ENCODE measurements at regions not wholly inside any gene's neighbourhood (a gene's known extent, or its start where the extent isn't known, plus 50 kb on each side); places are given as distances from the start of the nearest gene placed in this dataset.

DNA sequence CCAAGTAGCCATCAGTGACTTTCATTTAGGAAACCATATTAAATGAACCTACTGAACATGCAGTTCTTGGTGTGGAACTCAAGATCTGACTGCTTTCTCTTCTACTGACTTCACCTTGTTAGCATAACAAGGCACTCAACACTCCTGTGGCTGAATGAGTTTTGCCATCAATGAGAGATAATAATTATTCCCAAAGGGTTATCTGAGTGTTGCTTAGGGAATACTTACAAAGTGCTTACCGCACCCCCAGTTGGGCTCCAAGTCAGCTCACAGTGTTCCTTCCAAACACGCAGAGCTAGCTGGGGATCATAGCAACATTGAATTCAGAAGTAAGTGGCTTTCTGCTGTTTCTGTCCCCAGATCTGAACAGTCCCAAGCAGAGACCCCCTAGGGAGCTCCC lies 182.9 kb downstream of the SREK1 start:
- no peaks in the 10 kb centered on the region for H3K27me3 Mint-ChIP-seq
- H3K9me3 Mint-ChIP-seq = no peaks in the 10 kb centered on the region
- no peaks in the 10 kb centered on the region for H3K27me3 ChIP-seq (replicated peaks in 1 of 2; ENCODE audit: control insufficient read depth in 2 of 2, extremely low read depth in 1 of 2, insufficient read depth in 2 of 2, low read length in 1 of 2)
- no peak overlapping the region for H3K4me3 Mint-ChIP-seq
- H3K4me3 ChIP-seq (ENCODE audit: control insufficient read depth in 1 of 2, extremely low read depth in 1 of 2, low read length in 1 of 2) = no peak overlapping the region
- no peak overlapping the region for H3K27ac Mint-ChIP-seq
- no peaks in the 10 kb centered on the region for H3K36me3 Mint-ChIP-seq
- H3K4me1 Mint-ChIP-seq = no peaks in the 10 kb centered on the region
- ATAC-seq (replicated peaks in 1 of 4) (no peak), DNase-seq (no peak)
- POLR2A ChIA-PET = no interaction called here
- H3K9me3 ChIP-seq = no peaks in the 10 kb centered on the region
- CTCF ChIA-PET = no interaction called here
- no CpG with 5 or more reads among the region's 2 CpGs for WGBS (ENCODE audit: insufficient coverage)
- no peaks in the 10 kb centered on the region for H3K4me1 ChIP-seq (ENCODE audit: control insufficient read depth in 1 of 2, extremely low read depth in 1 of 2, insufficient read depth in 2 of 2, low read length in 2 of 2)
- no peaks in the 10 kb centered on the region for H3K36me3 ChIP-seq (ENCODE audit: control insufficient read depth in 2 of 2, extremely low read depth in 1 of 2, insufficient read depth in 1 of 2, low read length in 1 of 2)
- no peak overlapping the region for H3K27ac ChIP-seq (ENCODE audit: low read length)

DNA sequence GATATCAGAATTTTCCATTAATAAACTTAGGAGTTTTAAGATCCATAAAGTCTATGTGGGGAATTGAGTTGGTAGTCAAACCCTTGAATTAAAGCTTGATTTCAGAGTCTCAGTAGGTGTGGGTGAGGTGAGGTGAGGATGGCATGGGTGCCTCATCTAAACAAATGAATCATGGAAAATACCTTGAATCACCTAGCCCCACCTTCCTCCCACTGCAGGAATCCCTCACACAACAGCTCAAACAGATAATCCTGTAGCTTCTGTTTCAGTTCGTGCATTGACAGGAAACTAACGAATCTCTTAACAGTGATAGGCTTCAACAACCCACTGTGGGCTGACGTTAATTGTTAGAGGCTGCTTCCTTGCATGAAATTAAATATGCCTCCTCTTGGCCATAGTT lies 185.0 kb downstream of the SREK1 start:
- H3K27ac ChIP-seq (ENCODE audit: low read length) = no peak overlapping the region
- CTCF ChIA-PET = interaction anchor here in 1 of 2 donors (0.6 to 0.9 kb wide), 2 partner anchors 23 to 319 kb away, joined by 4 read pairs; no protein-coding TSS in a partner anchor
- 60% methylated on average over 2 of the region's 3 CpGs for WGBS (ENCODE audit: insufficient coverage)
- Mint-ChIP-seq H3K36me3 (no peaks in the 10 kb centered on the region), H3K4me1 (no peaks in the 10 kb centered on the region), H3K27ac (no peak overlapping the region), H3K9me3 (no peaks in the 10 kb centered on the region), H3K4me3 (no peak overlapping the region), H3K27me3 (no peaks in the 10 kb centered on the region)
- no peaks in the 10 kb centered on the region for H3K4me1 ChIP-seq (ENCODE audit: control insufficient read depth in 1 of 2, extremely low read depth in 1 of 2, insufficient read depth in 2 of 2, low read length in 2 of 2)
- POLR2A ChIA-PET = no interaction called here
- H3K27me3 ChIP-seq (replicated peaks in 1 of 2; ENCODE audit: control insufficient read depth in 2 of 2, extremely low read depth in 1 of 2, insufficient read depth in 2 of 2, low read length in 1 of 2) = peaks cover 0 to 4% of the 10 kb centered on the region in 2 experiments
- no peaks in the 10 kb centered on the region for H3K9me3 ChIP-seq
- H3K36me3 ChIP-seq (ENCODE audit: control insufficient read depth in 2 of 2, extremely low read depth in 1 of 2, insufficient read depth in 1 of 2, low read length in 1 of 2) = no peaks in the 10 kb centered on the region
- no peak for ATAC-seq (replicated peaks in 1 of 4)
- no peak for DNase-seq
- H3K4me3 ChIP-seq (ENCODE audit: control insufficient read depth in 1 of 2, extremely low read depth in 1 of 2, low read length in 1 of 2) = no peak overlapping the region

- Histone ChIP-seq H3K27ac (ENCODE audit: low read length) (no peak overlapping the region), H3K27me3 (replicated peaks in 1 of 2; ENCODE audit: control insufficient read depth in 2 of 2, extremely low read depth in 1 of 2, insufficient read depth in 2 of 2, low read length in 1 of 2) (peaks cover 0 to 6% of the 10 kb centered on the region in 2 experiments), H3K9me3 (no peaks in the 10 kb centered on the region), H3K4me3 (ENCODE audit: control insufficient read depth in 1 of 2, extremely low read depth in 1 of 2, low read length in 1 of 2) (no peak overlapping the region), H3K4me1 (ENCODE audit: control insufficient read depth in 1 of 2, extremely low read depth in 1 of 2, insufficient read depth in 2 of 2, low read length in 2 of 2) (no peaks in the 10 kb centered on the region), H3K36me3 (ENCODE audit: control insufficient read depth in 2 of 2, extremely low read depth in 1 of 2, insufficient read depth in 1 of 2, low read length in 1 of 2) (no peaks in the 10 kb centered on the region)
- no peaks in the 10 kb centered on the region for H3K9me3 Mint-ChIP-seq
- 83% methylated on average over 1 of the region's 3 CpGs for WGBS (ENCODE audit: insufficient coverage)
- H3K4me1 Mint-ChIP-seq = no peaks in the 10 kb centered on the region
- peaks cover 14 to 20% of the 10 kb centered on the region in 2 donors for H3K27me3 Mint-ChIP-seq
- H3K4me3 Mint-ChIP-seq = no peak overlapping the region
- POLR2A ChIA-PET = no interaction called here
- no peak for DNase-seq
- CTCF ChIA-PET = interaction anchor here (0.6 to 0.8 kb wide), 2 partner anchors 8 to 10 kb away, joined by 3 to 4 read pairs; no protein-coding TSS in a partner anchor
- ATAC-seq (replicated peaks in 1 of 4) = no peak
- H3K27ac Mint-ChIP-seq = no peak overlapping the region
- H3K36me3 Mint-ChIP-seq = no peaks in the 10 kb centered on the region
These were observed 189.1 kb downstream of the SREK1 start for GRCh38 chr5:66333192-66333591.

DNA sequence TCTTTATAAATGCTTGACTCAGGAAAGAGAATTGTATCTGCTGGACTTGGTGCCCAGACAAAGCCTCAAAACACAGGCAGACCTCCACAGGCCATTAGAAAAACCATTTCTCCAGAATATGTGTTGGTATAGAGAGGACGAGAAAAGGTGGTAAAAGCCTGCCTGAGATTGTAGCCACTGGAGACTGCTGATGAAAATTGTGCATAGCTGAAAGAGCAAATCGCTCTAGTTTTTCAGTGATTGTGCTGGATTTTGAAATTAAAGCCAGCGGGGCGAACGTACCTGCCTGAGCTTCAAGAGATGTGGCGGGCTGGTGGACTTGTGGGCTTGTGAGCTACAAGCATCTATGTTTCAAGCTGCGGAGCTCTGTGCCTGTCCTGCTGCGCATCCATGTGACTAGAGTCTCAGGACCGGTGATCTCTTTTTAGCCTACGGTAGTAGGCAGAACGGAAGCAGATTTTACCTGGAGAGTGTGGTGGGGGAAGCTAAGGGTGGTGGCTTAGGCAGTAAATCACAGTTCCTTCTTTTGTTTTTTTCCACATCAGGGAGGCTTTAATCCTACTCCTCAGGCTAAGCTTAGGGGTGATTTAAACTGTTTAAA lies 193.6 kb downstream of the SREK1 start:
- H3K4me1 Mint-ChIP-seq = no peaks in the 10 kb centered on the region
- peaks cover 0 to 6% of the 10 kb centered on the region in 2 experiments for H3K27me3 ChIP-seq (replicated peaks in 1 of 2; ENCODE audit: control insufficient read depth in 2 of 2, extremely low read depth in 1 of 2, insufficient read depth in 2 of 2, low read length in 1 of 2)
- ATAC-seq (replicated peaks in 1 of 4) (no peak), DNase-seq (no peak)
- ChIA-PET CTCF (interaction anchor here in 1 of 2 donors (0.9 to 1.1 kb wide), 2 partner anchors 13 to 31 kb away, joined by 3 read pairs; no protein-coding TSS in a partner anchor), POLR2A (no interaction called here)
- H3K4me3 ChIP-seq (ENCODE audit: control insufficient read depth in 1 of 2, extremely low read depth in 1 of 2, low read length in 1 of 2) = no peak overlapping the region
- peaks cover 14 to 27% of the 10 kb centered on the region in 2 donors for H3K27me3 Mint-ChIP-seq
- H3K4me3 Mint-ChIP-seq = no peak overlapping the region
- 60% methylated on average over 10 of the region's 11 CpGs for WGBS (ENCODE audit: insufficient coverage)
- no peaks in the 10 kb centered on the region for H3K9me3 ChIP-seq
- no peak overlapping the region for H3K27ac Mint-ChIP-seq
- H3K4me1 ChIP-seq (ENCODE audit: control insufficient read depth in 1 of 2, extremely low read depth in 1 of 2, insufficient read depth in 2 of 2, low read length in 2 of 2) = no peaks in the 10 kb centered on the region
- no peaks in the 10 kb centered on the region for H3K36me3 Mint-ChIP-seq
- H3K9me3 Mint-ChIP-seq = no peaks in the 10 kb centered on the region
- H3K36me3 ChIP-seq (ENCODE audit: control insufficient read depth in 2 of 2, extremely low read depth in 1 of 2, insufficient read depth in 1 of 2, low read length in 1 of 2) = no peaks in the 10 kb centered on the region
- no peak overlapping the region for H3K27ac ChIP-seq (ENCODE audit: low read length)

DNA sequence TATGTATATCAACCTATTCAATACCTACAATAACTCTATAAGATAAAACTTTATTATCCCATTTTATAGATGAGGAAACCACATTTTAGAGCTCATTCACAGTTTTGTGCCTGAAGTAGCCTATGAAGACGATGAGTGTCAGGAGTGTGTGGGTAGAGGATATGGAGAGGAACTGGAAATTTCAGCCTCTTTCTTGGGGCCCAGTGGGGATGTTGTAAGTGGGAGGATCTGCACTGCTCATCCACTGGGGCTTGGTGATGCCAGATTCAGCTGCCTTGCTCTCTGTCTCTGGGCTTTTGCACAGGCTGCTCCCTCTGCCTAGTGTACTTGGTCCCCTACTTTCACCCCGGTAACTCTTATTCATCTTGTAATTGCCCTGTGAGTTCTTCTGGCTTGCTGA lies 194.7 kb downstream of the SREK1 start:
- Histone ChIP-seq H3K27ac (ENCODE audit: low read length) (no peak overlapping the region), H3K36me3 (ENCODE audit: control insufficient read depth in 2 of 2, extremely low read depth in 1 of 2, insufficient read depth in 1 of 2, low read length in 1 of 2) (no peaks in the 10 kb centered on the region), H3K27me3 (replicated peaks in 1 of 2; ENCODE audit: control insufficient read depth in 2 of 2, extremely low read depth in 1 of 2, insufficient read depth in 2 of 2, low read length in 1 of 2) (peaks cover 0 to 2% of the 10 kb centered on the region in 2 experiments), H3K4me1 (ENCODE audit: control insufficient read depth in 1 of 2, extremely low read depth in 1 of 2, insufficient read depth in 2 of 2, low read length in 2 of 2) (no peaks in the 10 kb centered on the region), H3K4me3 (ENCODE audit: control insufficient read depth in 1 of 2, extremely low read depth in 1 of 2, low read length in 1 of 2) (no peak overlapping the region), H3K9me3 (no peaks in the 10 kb centered on the region)
- Mint-ChIP-seq H3K4me3 (no peak overlapping the region), H3K9me3 (no peaks in the 10 kb centered on the region), H3K27me3 (peaks cover 14 to 27% of the 10 kb centered on the region in 2 donors), H3K36me3 (no peaks in the 10 kb centered on the region), H3K4me1 (no peaks in the 10 kb centered on the region), H3K27ac (no peak overlapping the region)
- ChIA-PET POLR2A (no interaction called here), CTCF (interaction anchor here in 1 of 2 donors (1.1 kb wide), 1 partner anchor 14 kb away, joined by 3 read pairs; no protein-coding TSS in a partner anchor)
- no peak for DNase-seq
- no peak for ATAC-seq (replicated peaks in 1 of 4)
- 60% methylated on average over 1 of the region's 2 CpGs for WGBS (ENCODE audit: insufficient coverage)

GRCh38 chr5:66339896-66340295 lies 195.8 kb downstream of the SREK1 start:
- H3K27me3 Mint-ChIP-seq = peaks cover 11 to 24% of the 10 kb centered on the region in 2 donors
- CTCF ChIA-PET = interaction anchor here in 1 of 2 donors (0.5 kb wide), 1 partner anchor 10 kb away, joined by 3 read pairs; no protein-coding TSS in a partner anchor

More at GRCh38 chr5:66339896-66340295, 195.8 kb downstream of the SREK1 start:
- Mint-ChIP-seq H3K27ac (no peak overlapping the region), H3K36me3 (no peaks in the 10 kb centered on the region), H3K4me1 (no peaks in the 10 kb centered on the region), H3K9me3 (no peaks in the 10 kb centered on the region), H3K4me3 (no peak overlapping the region)
- no CpG with 5 or more reads among the region's 1 CpG for WGBS (ENCODE audit: insufficient coverage)
- H3K4me3 ChIP-seq (ENCODE audit: control insufficient read depth in 1 of 2, extremely low read depth in 1 of 2, low read length in 1 of 2) = no peak overlapping the region
- H3K4me1 ChIP-seq (ENCODE audit: control insufficient read depth in 1 of 2, extremely low read depth in 1 of 2, insufficient read depth in 2 of 2, low read length in 2 of 2) = no peaks in the 10 kb centered on the region
- peaks cover 0 to 2% of the 10 kb centered on the region in 2 experiments for H3K27me3 ChIP-seq (replicated peaks in 1 of 2; ENCODE audit: control insufficient read depth in 2 of 2, extremely low read depth in 1 of 2, insufficient read depth in 2 of 2, low read length in 1 of 2)
- POLR2A ChIA-PET = no interaction called here
- no peak for DNase-seq
- no peaks in the 10 kb centered on the region for H3K9me3 ChIP-seq
- ATAC-seq (replicated peaks in 1 of 4) = no peak
- no peak overlapping the region for H3K27ac ChIP-seq (ENCODE audit: low read length)
- H3K36me3 ChIP-seq (ENCODE audit: control insufficient read depth in 2 of 2, extremely low read depth in 1 of 2, insufficient read depth in 1 of 2, low read length in 1 of 2) = no peaks in the 10 kb centered on the region
